ENCODE measurements at regions not wholly inside any gene's neighbourhood (a gene's known extent, or its start where the extent isn't known, plus 50 kb on each side); places are given as distances from the start of the nearest gene placed in this dataset.

- TF ChIP-seq EZH2 (IDR thresholded peaks at IDR 0.05; ENCODE audit: insufficient read depth, poor library complexity, severe bottlenecking) (no peak), EZH2phosphoT487 (IDR thresholded peaks at IDR 0.05; ENCODE audit: insufficient read depth, low read depth) (no peak)
Measured at GRCh38 chr6:44700422-44700821, 312.9 kb downstream of the CDC5L start.

All from GM23248 (cell line).